ENCODE measurements at regions not wholly inside any gene's neighbourhood (a gene's known extent, or its start where the extent isn't known, plus 50 kb on each side); places are given as distances from the start of the nearest gene placed in this dataset.

- Histone ChIP-seq H3K4me2 (no peak overlapping the region), H2AFZ (ENCODE audit: low read depth) (no peak overlapping the region), H3K4me3 (IDR thresholded peaks at IDR 0.05; ENCODE audit: insufficient read depth, low read depth, low read length) (no peak overlapping the region), H3K79me2 (ENCODE audit: insufficient read depth, low read depth) (no peaks in the 10 kb centered on the region), H3K9ac (no peak overlapping the region), H3K36me3 (ENCODE audit: insufficient read depth) (no peaks in the 10 kb centered on the region), H4K20me1 (ENCODE audit: insufficient read depth) (no peaks in the 10 kb centered on the region), H3K27me3 (ENCODE audit: insufficient read depth, low read depth) (no peaks in the 10 kb centered on the region), H3K27ac (no peak overlapping the region), H3K4me1 (ENCODE audit: low read depth, poor library complexity, severe bottlenecking) (no peaks in the 10 kb centered on the region)
- no peak for TF ChIP-seq CTCF (conservative IDR thresholded peaks at IDR 0.05; ENCODE audit: low read depth, low read length)
Observed at GRCh38 chr3:125645616-125646015, 50.3 kb upstream of the OSBPL11 start.

- no peaks in the 10 kb centered on the region for H3K27me3 ChIP-seq (ENCODE audit: insufficient read depth, low read depth)
- H3K79me2 ChIP-seq (ENCODE audit: insufficient read depth, low read depth) = no peaks in the 10 kb centered on the region
- TF ChIP-seq CTCF (conservative IDR thresholded peaks at IDR 0.05; ENCODE audit: low read depth, low read length) = no peak
- H3K4me1 ChIP-seq (ENCODE audit: low read depth, poor library complexity, severe bottlenecking) = no peaks in the 10 kb centered on the region
- H3K36me3 ChIP-seq (ENCODE audit: insufficient read depth) = no peaks in the 10 kb centered on the region
- no peak overlapping the region for H3K4me2 ChIP-seq
- no peak overlapping the region for H2AFZ ChIP-seq (ENCODE audit: low read depth)
- no peak overlapping the region for H3K27ac ChIP-seq
- no peak overlapping the region for H3K4me3 ChIP-seq (IDR thresholded peaks at IDR 0.05; ENCODE audit: insufficient read depth, low read depth, low read length)
- H4K20me1 ChIP-seq (ENCODE audit: insufficient read depth) = no peaks in the 10 kb centered on the region
- no peak overlapping the region for H3K9ac ChIP-seq
Observed at GRCh38 chr3:125646581-125646980, 51.3 kb upstream of the OSBPL11 start.

GRCh38 chr3:125647318-125648014 lies 52.2 kb upstream of the OSBPL11 start:
- Histone ChIP-seq H3K4me3 (IDR thresholded peaks at IDR 0.05; ENCODE audit: insufficient read depth, low read depth, low read length) (no peak overlapping the region), H3K79me2 (ENCODE audit: insufficient read depth, low read depth) (no peaks in the 10 kb centered on the region), H4K20me1 (ENCODE audit: insufficient read depth) (no peaks in the 10 kb centered on the region), H3K4me1 (ENCODE audit: low read depth, poor library complexity, severe bottlenecking) (no peaks in the 10 kb centered on the region), H3K27me3 (ENCODE audit: insufficient read depth, low read depth) (no peaks in the 10 kb centered on the region), H3K9ac (no peak overlapping the region), H3K36me3 (ENCODE audit: insufficient read depth) (no peaks in the 10 kb centered on the region), H3K4me2 (no peak overlapping the region), H3K27ac (no peak overlapping the region), H2AFZ (ENCODE audit: low read depth) (no peak overlapping the region)
- no peak for TF ChIP-seq CTCF (conservative IDR thresholded peaks at IDR 0.05; ENCODE audit: low read depth, low read length)

- H3K36me3 ChIP-seq (ENCODE audit: insufficient read depth) = no peaks in the 10 kb centered on the region
- no peak overlapping the region for H2AFZ ChIP-seq (ENCODE audit: low read depth)
- no peak for TF ChIP-seq CTCF (conservative IDR thresholded peaks at IDR 0.05; ENCODE audit: low read depth, low read length)
- H3K79me2 ChIP-seq (ENCODE audit: insufficient read depth, low read depth) = no peaks in the 10 kb centered on the region
- no peaks in the 10 kb centered on the region for H4K20me1 ChIP-seq (ENCODE audit: insufficient read depth)
- H3K4me2 ChIP-seq = no peak overlapping the region
- H3K27ac ChIP-seq = no peak overlapping the region
- no peak overlapping the region for H3K4me3 ChIP-seq (IDR thresholded peaks at IDR 0.05; ENCODE audit: insufficient read depth, low read depth, low read length)
- no peaks in the 10 kb centered on the region for H3K4me1 ChIP-seq (ENCODE audit: low read depth, poor library complexity, severe bottlenecking)
- no peak overlapping the region for H3K9ac ChIP-seq
- no peaks in the 10 kb centered on the region for H3K27me3 ChIP-seq (ENCODE audit: insufficient read depth, low read depth)
Observed at GRCh38 chr3:125651244-125651643, 55.9 kb upstream of the OSBPL11 start.

Measured in KMS-11 (cell line).